Activated CD4-positive, alpha-beta T cell treated with anti-CD3 and anti-CD28 coated beads, Interleukin-10, Interleukin-2, amounts not matched to agents 100 ng/mL and 50 ng/mL, durations not matched to agents 16 hours and 8 hours (primary cell): ENCODE measurements at regions not wholly inside any gene's neighbourhood (a gene's known extent, or its start where the extent isn't known, plus 50 kb on each side); places are given as distances from the start of the nearest gene placed in this dataset.
"Not testable (repeated sequence)": the region's sequence is repeated elsewhere in the genome, so short reads cannot be mapped to it uniquely, and the experiment has no call there.

ENCODE experiments used
- DNase-seq: peaks from one replicate; pipeline ENCODE4 v3.0.0-alpha.2; 2020

DNA sequence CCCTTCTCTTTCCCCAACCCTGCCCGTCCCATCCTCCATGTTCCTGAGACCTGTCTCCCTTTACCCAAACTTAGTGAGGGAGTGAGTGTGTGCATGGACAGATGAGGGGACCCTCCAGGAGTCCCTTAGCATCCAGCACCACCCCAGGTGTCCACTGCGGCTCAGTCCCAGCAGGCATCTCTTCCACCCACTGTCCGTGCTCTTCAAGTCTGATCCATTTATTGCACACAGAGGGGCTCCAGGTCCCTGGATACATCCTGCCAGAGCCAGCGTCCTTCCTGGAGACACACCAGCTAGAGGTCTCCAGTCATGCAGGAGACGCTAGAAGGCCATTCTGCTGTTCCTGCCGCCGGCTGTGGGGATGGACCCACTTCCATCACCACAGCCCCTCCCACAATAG, 239.2 kb downstream of the ADGRD1 start:
- no peak for DNase-seq

GRCh38 chr12:131194166-131194565, 240.5 kb downstream of the ADGRD1 start:
- no peak for DNase-seq

DNA sequence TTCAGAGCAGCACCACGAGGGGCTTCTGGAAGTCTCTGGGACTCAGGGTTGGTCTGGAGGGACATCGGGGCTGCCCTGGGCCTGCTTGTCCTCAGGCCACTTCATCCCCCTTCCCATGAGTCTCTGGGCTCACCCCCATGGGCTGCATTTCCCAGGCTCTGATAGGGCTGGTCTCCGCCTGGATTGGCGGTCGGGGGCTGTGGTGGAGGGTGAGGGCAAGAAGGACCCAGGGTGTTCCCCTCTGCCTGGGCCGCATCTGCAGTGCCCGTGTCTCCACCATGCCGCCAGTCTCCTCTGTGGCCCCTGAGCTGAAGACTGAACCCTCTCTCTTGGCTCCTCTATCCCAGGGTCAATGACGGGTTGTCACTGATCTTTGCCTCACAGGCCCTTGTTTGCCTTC, 242.1 kb downstream of the ADGRD1 start:
- no peak for DNase-seq

- DNase-seq = no peak
Observed at GRCh38 chr12:131196220-131196619, 242.5 kb downstream of the ADGRD1 start.

DNA sequence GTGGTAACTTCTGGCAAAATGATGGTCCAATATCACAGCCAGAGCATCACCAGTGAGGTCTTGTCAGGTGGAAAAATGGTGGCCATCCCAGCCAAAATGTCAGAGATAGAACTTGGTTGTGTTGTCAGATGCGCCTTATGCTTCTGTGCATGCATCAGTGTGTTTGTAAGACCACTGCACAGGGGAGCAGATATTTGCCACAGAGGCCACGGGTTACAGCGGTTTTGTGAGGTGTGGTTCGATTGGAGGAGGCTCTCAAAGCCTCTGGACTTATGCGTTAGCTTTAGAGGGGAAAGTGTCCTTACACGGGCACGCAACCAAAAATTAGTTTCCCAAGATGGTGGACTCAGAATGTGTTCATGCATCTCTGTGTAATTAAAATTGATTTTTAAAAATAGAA, 243.8 kb downstream of the ADGRD1 start:
- no peak for DNase-seq

GRCh38 chr12:131199221-131199620, 245.5 kb downstream of the ADGRD1 start:
- DNase-seq = no peak

- DNase-seq = not testable (repeated sequence)
Observed at GRCh38 chr12:131201912-131202311, 248.2 kb downstream of the ADGRD1 start.

GRCh38 chr12:131202592-131203378, 249.1 kb downstream of the ADGRD1 start:
- DNase-seq = no peak

GRCh38 chr12:131203666-131204415, 250.1 kb downstream of the ADGRD1 start:
- DNase-seq = no peak

- DNase-seq = no peak
Observed at GRCh38 chr12:131204416-131205274, 250.9 kb downstream of the ADGRD1 start.

DNA sequence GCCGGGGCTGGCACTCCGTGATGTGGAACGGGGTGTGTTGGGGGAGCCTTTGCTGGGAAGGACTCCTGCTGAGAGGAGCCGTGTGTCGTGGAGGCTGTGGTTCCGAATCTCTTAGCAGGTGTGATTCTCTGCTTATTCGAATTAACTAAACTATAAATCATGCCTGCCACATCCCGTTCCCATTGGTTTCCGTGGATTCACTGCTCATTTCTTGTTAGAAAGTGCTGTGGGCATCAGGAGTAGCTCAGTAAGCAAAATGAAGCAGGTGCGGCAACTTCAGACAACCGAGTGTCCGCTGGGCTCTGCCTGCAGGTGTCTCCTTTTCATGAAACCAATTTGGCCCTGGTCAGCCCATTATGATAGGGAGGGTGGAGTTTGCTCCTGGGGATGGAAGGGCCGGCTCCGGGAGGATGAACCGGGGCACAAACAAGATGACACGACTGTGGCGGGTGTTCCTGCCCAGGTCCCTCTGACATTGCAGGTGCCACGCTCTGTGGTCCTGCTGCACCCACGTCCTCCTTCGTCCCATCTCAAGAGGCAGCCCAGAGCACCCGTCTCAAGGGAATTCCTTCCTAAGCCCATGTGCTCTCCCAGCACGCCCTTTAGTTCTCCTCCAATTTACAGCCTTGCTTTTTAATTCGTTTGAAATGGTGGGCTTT, 251.7 kb downstream of the ADGRD1 start:
- DNase-seq = not testable (repeated sequence)

- not testable (repeated sequence) for DNase-seq
Observed at GRCh38 chr12:131206630-131207299, 253.1 kb downstream of the ADGRD1 start.

- not testable (repeated sequence) for DNase-seq
Observed at GRCh38 chr12:131207300-131207660, 253.6 kb downstream of the ADGRD1 start.

DNA sequence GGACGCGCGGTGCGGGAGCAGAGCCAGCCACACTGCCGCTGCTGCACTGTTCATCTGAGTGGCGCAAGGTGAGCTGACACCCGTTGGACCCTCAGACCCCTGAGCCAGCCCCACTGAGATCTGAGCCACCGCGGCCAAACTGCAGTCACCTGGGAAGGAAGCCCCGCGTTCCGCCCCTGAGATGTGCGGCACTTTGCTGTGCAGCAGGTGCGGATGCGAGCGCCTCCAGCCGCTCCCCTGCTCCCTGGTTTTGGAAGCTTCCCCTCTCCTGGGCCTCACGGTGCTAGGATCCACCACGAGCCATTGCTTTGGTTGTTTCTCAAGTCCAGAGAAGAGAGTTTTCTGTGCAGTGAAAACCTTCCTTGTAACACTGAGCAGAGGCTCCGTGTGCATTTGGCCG, 254.1 kb downstream of the ADGRD1 start:
- not testable (repeated sequence) for DNase-seq

- DNase-seq = no peak
Observed at GRCh38 chr12:131208425-131208824, 254.7 kb downstream of the ADGRD1 start.

DNA sequence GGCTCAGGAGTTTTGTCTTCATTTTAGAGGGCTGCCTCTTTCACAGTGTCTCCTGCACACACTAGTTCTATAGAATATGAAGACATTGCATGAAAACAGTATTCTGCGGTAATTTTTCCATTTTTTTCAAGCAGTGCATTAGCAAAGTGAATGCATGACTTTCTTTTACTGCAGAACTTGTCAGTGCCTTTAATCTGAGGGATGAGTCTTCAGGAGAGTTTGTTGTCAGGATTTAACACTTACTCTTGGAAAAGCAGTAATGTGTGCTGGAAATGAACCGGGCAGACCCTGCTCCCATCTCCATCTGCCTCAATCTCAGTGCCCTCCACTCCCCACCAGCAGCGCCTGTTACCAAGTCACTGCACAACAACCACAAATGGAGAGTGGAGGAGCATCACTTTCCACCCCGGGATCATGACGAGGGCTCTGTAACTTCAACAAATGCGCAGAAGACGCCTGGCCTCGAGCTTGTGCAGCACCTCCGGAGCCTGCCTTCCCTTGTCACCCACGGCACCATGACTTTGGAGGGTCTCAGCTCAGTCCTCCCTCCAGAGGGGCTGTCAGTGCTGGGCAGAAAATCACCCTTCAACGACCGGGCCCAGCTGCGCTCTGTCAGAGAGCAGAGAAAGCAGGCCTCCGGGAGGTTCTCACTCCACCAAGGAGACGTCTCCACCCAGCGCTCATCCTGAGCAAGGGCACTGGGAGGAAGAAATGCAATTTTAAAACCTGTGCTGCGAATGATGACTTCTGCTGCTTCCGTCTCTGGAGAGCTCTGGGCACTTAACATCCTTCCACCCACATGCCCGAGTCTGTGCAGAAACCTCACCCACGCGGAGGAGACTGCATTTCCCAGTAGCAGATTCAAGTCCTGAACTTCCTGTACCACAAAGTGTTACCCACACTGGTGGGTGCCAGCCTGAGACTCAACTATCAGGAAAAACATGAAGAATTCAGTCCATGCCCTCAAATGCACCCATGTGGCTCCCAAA, 255.7 kb downstream of the ADGRD1 start:
- peak; percentile 41 for DNase-seq

- no peak for DNase-seq
Observed at GRCh38 chr12:131210506-131211339, 257.0 kb downstream of the ADGRD1 start.

- DNase-seq = no peak
Observed at GRCh38 chr12:131211340-131211938, 257.7 kb downstream of the ADGRD1 start.

GRCh38 chr12:131213896-131214442, 260.3 kb downstream of the ADGRD1 start:
- no peak for DNase-seq
